Tibial nerve (tissue), 4 donors: ENCODE measurements at regions not wholly inside any gene's neighbourhood (a gene's known extent, or its start where the extent isn't known, plus 50 kb on each side); places are given as distances from the start of the nearest gene placed in this dataset.

Source experiments
- DNase-seq, 2 donors: peaks; one replicate each; pipeline ENCODE4 v3.0.0-alpha.2; 2019; ENCODE audit warnings: low spot score in 2 of 2
- H3K27ac ChIP-seq, 4 donors: fragments of 200-600 bp; sonication (generic) in 3 of 4; one replicate each; pipeline ENCODE4 v1.5.1; 2017 to 2019; ENCODE audit warnings: mild to moderate bottlenecking in 1 of 4
- H3K27me3 ChIP-seq, 2 donors: fragments of 200-600 bp; sonication (generic) in 1 of 2; one replicate each; pipeline versions ENCODE4 v1.5.1 to v1.6.0; 2017 to 2019
- H3K36me3 ChIP-seq, 3 donors: fragments of 200-600 bp; sonication (generic); one replicate each; pipeline ENCODE4 v1.5.1; 2018 to 2019
- H3K4me1 ChIP-seq, 4 donors: fragments of 200-600 bp; sonication (generic) in 3 of 4; one replicate each; pipeline ENCODE4 v1.5.1; 2017 to 2019
- H3K4me3 ChIP-seq, 4 donors: fragments of 200-600 bp; sonication (generic) in 3 of 4; one replicate each; pipeline ENCODE4 v1.5.1; 2017 to 2019; ENCODE audit warnings: mild to moderate bottlenecking in 1 of 4, moderate library complexity in 1 of 4
- H3K9me3 ChIP-seq, 4 donors: fragments of 200-600 bp; sonication (generic) in 3 of 4; one replicate each; pipeline ENCODE4 v1.5.1; 2017 to 2019
- EP300 ChIP-seq, 2 donors: sonication (generic); formaldehyde crosslinking; IDR thresholded peaks; one replicate each; pipeline ENCODE4 v1.6.1; 2017; ENCODE audit warnings: antibody characterized with exemption in 2 of 2, mild to moderate bottlenecking in 1 of 2
- POLR2A ChIP-seq, 2 donors: fragments of 450-650 bp; IDR thresholded peaks; one replicate each; pipeline ENCODE4 v1.6.1; 2017; ENCODE audit warnings: antibody characterized with exemption in 2 of 2, mild to moderate bottlenecking in 2 of 2, moderate library complexity in 2 of 2
- WGBS, 2 donors: methylation state at CpG; one replicate each; pipeline ENCODE4 v1.1.5; 2018; 5-methylcytosine and 5-hydroxymethylcytosine counted together
- TF ChIP-seq, protein P1 (sequence below), 5 experiments: fragments of 200-600 bp in 3 of 5; fragments of 450-650 bp in 2 of 5; sonication (generic) in 3 of 5; IDR thresholded peaks; one replicate each; pipeline ENCODE4 v1.5.1; 2016 to 2019; ENCODE audit warnings: antibody characterized with exemption in 5 of 5, mild to moderate bottlenecking in 3 of 5, moderate library complexity in 2 of 5

- Histone ChIP-seq H3K36me3 (no peaks in the 10 kb centered on the region), H3K4me1 (peaks cover 0 to 54% (median 16%) of the 10 kb centered on the region in 4 donors), H3K4me3 (no peak overlapping the region), H3K27me3 (no peaks in the 10 kb centered on the region), H3K27ac (peak overlapping the region in 3 of 4 donors; percentile 36 to 77 (median 77)), H3K9me3 (no peaks in the 10 kb centered on the region)
- no peak for DNase-seq
- TF ChIP-seq, protein P1, sequence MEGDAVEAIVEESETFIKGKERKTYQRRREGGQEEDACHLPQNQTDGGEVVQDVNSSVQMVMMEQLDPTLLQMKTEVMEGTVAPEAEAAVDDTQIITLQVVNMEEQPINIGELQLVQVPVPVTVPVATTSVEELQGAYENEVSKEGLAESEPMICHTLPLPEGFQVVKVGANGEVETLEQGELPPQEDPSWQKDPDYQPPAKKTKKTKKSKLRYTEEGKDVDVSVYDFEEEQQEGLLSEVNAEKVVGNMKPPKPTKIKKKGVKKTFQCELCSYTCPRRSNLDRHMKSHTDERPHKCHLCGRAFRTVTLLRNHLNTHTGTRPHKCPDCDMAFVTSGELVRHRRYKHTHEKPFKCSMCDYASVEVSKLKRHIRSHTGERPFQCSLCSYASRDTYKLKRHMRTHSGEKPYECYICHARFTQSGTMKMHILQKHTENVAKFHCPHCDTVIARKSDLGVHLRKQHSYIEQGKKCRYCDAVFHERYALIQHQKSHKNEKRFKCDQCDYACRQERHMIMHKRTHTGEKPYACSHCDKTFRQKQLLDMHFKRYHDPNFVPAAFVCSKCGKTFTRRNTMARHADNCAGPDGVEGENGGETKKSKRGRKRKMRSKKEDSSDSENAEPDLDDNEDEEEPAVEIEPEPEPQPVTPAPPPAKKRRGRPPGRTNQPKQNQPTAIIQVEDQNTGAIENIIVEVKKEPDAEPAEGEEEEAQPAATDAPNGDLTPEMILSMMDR (IDR thresholded peaks at IDR 0.05) = no peak
- TF ChIP-seq EP300 (IDR thresholded peaks at IDR 0.05) (no peak), POLR2A (IDR thresholded peaks at IDR 0.05) (no peak)
- WGBS, 2 donors = 65 to 73% methylated on average over 5 of the region's 6 CpGs
Observed at GRCh38 chr6:44049163-44049988, 77.9 kb downstream of the MRPL14 start.

GRCh38 chr6:44048277-44048676 lies 79.0 kb downstream of the MRPL14 start:
- 89 to 98% methylated on average over 6 of the region's 6 CpGs for WGBS, 2 donors
- peak overlapping the region in 2 of 4 donors; percentile 60 to 77 for H3K27ac ChIP-seq
- no peak for DNase-seq
- no peaks in the 10 kb centered on the region for H3K36me3 ChIP-seq
- H3K27me3 ChIP-seq = no peaks in the 10 kb centered on the region
- H3K4me1 ChIP-seq = peaks cover 0 to 64% (median 23%) of the 10 kb centered on the region in 4 donors
- TF ChIP-seq, protein P1 (IDR thresholded peaks at IDR 0.05) = no peak
- no peak for TF ChIP-seq POLR2A (IDR thresholded peaks at IDR 0.05)
- no peak for TF ChIP-seq EP300 (IDR thresholded peaks at IDR 0.05)
- no peak overlapping the region for H3K4me3 ChIP-seq
- no peaks in the 10 kb centered on the region for H3K9me3 ChIP-seq

DNA sequence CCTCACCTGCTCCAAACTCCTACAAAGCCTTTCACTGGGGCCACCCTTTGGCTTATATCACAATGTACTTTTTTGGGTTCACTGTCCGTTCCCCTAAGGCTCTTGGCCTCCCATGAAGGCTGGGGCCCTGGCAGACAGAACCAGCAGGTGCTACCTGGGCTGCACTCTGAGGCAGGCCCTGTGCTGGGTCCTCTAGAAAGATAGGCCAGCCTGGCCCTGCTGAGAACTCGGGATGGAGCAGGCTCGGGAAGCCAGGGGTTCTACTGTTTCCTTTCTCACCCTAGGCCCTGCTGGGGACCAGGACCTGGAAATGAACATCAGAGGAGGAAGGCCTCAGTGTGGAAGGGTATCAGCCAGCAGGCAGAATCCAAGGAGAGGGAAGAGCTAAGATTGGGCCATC lies 79.5 kb downstream of the MRPL14 start:
- no peak for DNase-seq
- Histone ChIP-seq H3K4me3 (no peak overlapping the region), H3K27me3 (no peaks in the 10 kb centered on the region), H3K9me3 (no peaks in the 10 kb centered on the region), H3K4me1 (peaks cover 0 to 67% (median 28%) of the 10 kb centered on the region in 4 donors), H3K36me3 (no peaks in the 10 kb centered on the region), H3K27ac (peak overlapping the region in 2 of 4 donors; percentile 60 to 77)
- TF ChIP-seq EP300 (IDR thresholded peaks at IDR 0.05) (no peak), POLR2A (IDR thresholded peaks at IDR 0.05) (no peak)
- TF ChIP-seq, protein P1 (IDR thresholded peaks at IDR 0.05) = no peak
- WGBS, 2 donors = 88 to 100% methylated on average over 3 of the region's 3 CpGs

DNA sequence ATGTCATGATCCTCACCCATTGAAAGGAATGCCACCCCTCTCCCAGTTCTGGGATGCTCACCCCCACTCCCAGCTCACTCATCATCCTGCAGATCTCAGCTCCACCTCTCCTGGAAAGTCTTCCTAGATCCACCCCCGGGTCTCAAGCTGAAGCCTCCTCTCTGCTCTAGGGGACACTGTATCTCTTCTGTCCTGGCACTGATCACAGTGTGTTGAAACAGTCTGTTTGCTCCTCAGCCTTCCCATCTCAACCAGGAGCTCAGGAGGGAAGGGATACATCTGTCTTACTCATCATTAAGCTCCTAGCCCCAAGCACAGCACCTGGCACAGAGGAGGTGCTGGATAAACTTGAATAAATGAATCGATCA lies 80.1 kb downstream of the MRPL14 start:
- Histone ChIP-seq H3K36me3 (no peaks in the 10 kb centered on the region), H3K27ac (peak overlapping the region in 1 of 4 donors; percentile 77), H3K4me3 (no peak overlapping the region), H3K4me1 (peaks cover 0 to 67% (median 33%) of the 10 kb centered on the region in 4 donors), H3K9me3 (no peaks in the 10 kb centered on the region), H3K27me3 (no peaks in the 10 kb centered on the region)
- 76 to 81% methylated on average over 2 of the region's 2 CpGs for WGBS, 2 donors
- TF ChIP-seq, protein P1 (IDR thresholded peaks at IDR 0.05) = no peak
- TF ChIP-seq EP300 (IDR thresholded peaks at IDR 0.05) (no peak), POLR2A (IDR thresholded peaks at IDR 0.05) (no peak)
- no peak for DNase-seq

DNA sequence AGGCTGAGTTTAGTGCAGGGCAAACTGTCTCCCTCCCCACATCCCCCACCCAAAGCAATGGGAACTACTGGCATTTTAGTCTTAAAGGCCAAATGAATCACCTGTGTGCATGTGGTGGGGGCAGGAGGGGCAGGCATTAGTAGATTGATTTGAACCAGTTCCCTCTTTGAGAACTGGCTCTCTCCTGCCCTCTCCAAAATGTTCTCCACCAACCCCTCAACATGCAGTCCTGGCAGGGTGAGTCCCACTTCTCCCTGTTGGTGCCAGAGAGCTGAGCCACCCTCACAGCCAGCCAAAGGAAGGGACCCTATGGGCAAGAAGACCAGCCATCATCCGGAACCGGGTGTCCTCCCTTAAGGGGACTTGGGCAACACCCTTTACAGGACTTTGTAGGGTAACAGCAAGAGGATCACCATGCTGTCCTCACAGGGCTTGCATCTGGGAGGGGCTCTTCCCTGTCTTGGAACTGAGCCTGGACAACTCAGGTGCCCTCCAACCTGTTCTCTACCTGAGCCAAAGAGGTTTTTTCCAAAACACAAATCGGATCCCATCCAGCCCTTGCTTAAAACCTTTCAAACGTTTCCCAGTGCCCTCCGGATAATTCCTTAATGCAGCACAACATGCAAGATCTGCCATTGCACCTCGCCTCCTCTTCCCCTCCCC lies 80.6 kb downstream of the MRPL14 start:
- Histone ChIP-seq H3K36me3 (no peaks in the 10 kb centered on the region), H3K9me3 (no peaks in the 10 kb centered on the region), H3K4me3 (no peak overlapping the region), H3K4me1 (peaks cover 0 to 67% (median 34%) of the 10 kb centered on the region in 4 donors), H3K27me3 (no peaks in the 10 kb centered on the region), H3K27ac (peak overlapping the region in 2 of 4 donors; percentile 45 to 50)
- TF ChIP-seq POLR2A (IDR thresholded peaks at IDR 0.05) (no peak), EP300 (IDR thresholded peaks at IDR 0.05) (no peak)
- TF ChIP-seq, protein P1 (IDR thresholded peaks at IDR 0.05) = no peak
- DNase-seq = no peak
- WGBS, 2 donors = 75 to 77% methylated on average over 4 to 6 of the region's 6 CpGs
